ENCODE measurements at regions not wholly inside any gene's neighbourhood (a gene's known extent, or its start where the extent isn't known, plus 50 kb on each side); places are given as distances from the start of the nearest gene placed in this dataset.

DNA sequence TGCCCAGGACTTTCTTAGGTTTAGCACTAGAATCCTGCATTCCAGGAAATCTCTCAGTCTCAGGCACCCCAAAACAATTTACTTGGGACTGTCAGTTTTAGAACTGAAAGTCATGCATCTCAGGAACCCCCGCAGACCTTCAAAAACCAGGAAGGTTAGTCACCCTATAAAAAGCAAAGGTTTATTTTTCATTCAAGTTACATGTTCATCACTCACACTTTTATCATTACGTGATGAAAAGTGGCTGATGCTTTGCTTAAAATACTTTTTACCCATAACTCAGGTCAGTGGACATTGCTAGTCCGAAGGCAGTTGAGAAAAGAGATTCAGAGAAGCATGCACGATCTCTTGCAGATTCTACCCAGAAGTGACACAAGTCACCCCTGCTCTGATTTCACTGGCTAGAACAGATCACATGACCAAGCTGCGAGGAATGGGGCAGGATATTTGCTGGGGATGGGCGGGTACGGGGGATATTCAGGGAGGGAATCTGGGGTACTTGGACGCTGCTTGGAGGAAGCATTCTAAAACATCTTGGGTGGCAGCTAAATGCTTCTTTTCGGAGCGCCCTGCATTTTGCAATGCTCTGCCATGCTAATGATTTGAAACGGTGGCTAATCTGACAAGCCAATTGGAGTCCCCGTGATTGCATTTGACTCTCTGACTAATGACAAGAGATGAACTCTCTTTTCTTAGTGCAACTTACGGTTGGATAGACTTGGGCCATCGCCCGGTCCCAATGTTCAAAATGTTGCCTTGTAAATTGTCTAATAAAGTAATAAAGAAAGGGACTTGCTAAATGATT lies 110.2 kb downstream of the MIAT start:
- Histone ChIP-seq H4K20me1 (ENCODE audit: insufficient read depth, low read length) (no peaks in the 10 kb centered on the region), H3K27ac (ENCODE audit: low read length) (no peak overlapping the region), H3K27me3 (replicated peaks; ENCODE audit: insufficient read depth, low read length) (no peaks in the 10 kb centered on the region), H2AFZ (ENCODE audit: low read length) (no peak overlapping the region), H3K4me2 (ENCODE audit: low read depth, low read length) (no peak overlapping the region), H3K9me2 (replicated peaks; ENCODE audit: insufficient read depth, low read length) (no peaks in the 10 kb centered on the region), H3K4me3 (ENCODE audit: low read length) (no peak overlapping the region), H3K79me2 (ENCODE audit: low read length) (no peaks in the 10 kb centered on the region), H3K9ac (ENCODE audit: low read length) (no peak overlapping the region), H3F3A (ENCODE audit: insufficient read depth, low read length) (no peaks in the 10 kb centered on the region), H3K9me3 (replicated peaks; ENCODE audit: insufficient read depth, low read length) (no peaks in the 10 kb centered on the region), H3K4me1 (ENCODE audit: low read length) (no peaks in the 10 kb centered on the region), H3K36me3 (replicated peaks; ENCODE audit: insufficient read depth, low read length) (no peaks in the 10 kb centered on the region)
- DNase-seq, result no peak
- no peak for TF ChIP-seq EZH2 (optimal IDR thresholded peaks at IDR 0.05; ENCODE audit: low read depth, low read length)
- no peak for TF ChIP-seq EZH2phosphoT487 (IDR thresholded peaks at IDR 0.05; ENCODE audit: low read length)
- TF ChIP-seq, protein P1, sequence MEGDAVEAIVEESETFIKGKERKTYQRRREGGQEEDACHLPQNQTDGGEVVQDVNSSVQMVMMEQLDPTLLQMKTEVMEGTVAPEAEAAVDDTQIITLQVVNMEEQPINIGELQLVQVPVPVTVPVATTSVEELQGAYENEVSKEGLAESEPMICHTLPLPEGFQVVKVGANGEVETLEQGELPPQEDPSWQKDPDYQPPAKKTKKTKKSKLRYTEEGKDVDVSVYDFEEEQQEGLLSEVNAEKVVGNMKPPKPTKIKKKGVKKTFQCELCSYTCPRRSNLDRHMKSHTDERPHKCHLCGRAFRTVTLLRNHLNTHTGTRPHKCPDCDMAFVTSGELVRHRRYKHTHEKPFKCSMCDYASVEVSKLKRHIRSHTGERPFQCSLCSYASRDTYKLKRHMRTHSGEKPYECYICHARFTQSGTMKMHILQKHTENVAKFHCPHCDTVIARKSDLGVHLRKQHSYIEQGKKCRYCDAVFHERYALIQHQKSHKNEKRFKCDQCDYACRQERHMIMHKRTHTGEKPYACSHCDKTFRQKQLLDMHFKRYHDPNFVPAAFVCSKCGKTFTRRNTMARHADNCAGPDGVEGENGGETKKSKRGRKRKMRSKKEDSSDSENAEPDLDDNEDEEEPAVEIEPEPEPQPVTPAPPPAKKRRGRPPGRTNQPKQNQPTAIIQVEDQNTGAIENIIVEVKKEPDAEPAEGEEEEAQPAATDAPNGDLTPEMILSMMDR (IDR thresholded peaks at IDR 0.05; ENCODE audit: low read length), result no peak

DNA sequence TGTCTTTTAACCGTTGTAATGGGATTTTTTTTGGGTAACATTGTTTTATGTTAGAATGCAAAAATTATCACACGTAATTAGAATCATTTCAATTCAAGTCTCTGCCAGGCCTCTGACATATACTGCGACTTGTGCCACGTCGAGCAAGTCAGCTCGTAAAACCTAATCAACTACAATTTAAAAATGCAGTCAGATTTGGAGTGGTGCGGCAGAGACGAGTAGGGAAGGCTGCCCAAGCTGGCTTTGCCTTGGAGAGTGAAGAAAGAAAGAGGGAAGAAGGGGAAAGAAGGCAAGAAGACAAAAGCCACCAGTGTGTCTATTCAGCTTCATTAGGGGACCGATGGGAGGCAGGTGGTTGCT lies 110.7 kb downstream of the MIAT start:
- H3K4me1 ChIP-seq (ENCODE audit: low read length), result no peaks in the 10 kb centered on the region
- no peak overlapping the region for H2AFZ ChIP-seq (ENCODE audit: low read length)
- H3K79me2 ChIP-seq (ENCODE audit: low read length), result no peaks in the 10 kb centered on the region
- no peaks in the 10 kb centered on the region for H3K9me2 ChIP-seq (replicated peaks; ENCODE audit: insufficient read depth, low read length)
- no peaks in the 10 kb centered on the region for H3K36me3 ChIP-seq (replicated peaks; ENCODE audit: insufficient read depth, low read length)
- TF ChIP-seq EZH2 (optimal IDR thresholded peaks at IDR 0.05; ENCODE audit: low read depth, low read length) (no peak), EZH2phosphoT487 (IDR thresholded peaks at IDR 0.05; ENCODE audit: low read length) (no peak)
- TF ChIP-seq, protein P1 (IDR thresholded peaks at IDR 0.05; ENCODE audit: low read length), result no peak
- H3K27ac ChIP-seq (ENCODE audit: low read length), result no peak overlapping the region
- no peak for DNase-seq
- H3K9ac ChIP-seq (ENCODE audit: low read length), result no peak overlapping the region
- no peaks in the 10 kb centered on the region for H3K9me3 ChIP-seq (replicated peaks; ENCODE audit: insufficient read depth, low read length)
- H3F3A ChIP-seq (ENCODE audit: insufficient read depth, low read length), result no peaks in the 10 kb centered on the region
- H3K4me3 ChIP-seq (ENCODE audit: low read length), result no peak overlapping the region
- no peak overlapping the region for H3K4me2 ChIP-seq (ENCODE audit: low read depth, low read length)
- H4K20me1 ChIP-seq (ENCODE audit: insufficient read depth, low read length), result no peaks in the 10 kb centered on the region
- H3K27me3 ChIP-seq (replicated peaks; ENCODE audit: insufficient read depth, low read length), result no peaks in the 10 kb centered on the region

DNA sequence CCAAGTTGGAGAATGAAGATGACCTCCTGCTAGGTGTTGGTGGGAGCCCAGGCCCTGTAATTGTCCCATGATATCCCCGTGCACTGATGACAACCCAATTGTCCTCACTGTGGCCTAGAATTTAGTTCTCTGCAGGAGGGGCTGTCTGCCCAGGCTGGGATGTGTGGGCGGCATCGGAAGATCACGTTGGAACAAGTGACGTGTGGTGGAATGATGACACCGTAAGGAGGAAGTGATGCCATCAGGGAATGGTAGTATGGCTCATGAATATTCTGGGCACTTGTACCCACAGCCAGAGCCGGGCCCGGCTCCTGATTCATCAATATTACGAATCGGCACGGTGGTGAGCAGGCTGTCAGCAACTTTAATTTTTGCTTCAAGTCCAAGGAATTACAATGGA lies 111.6 kb downstream of the MIAT start:
- H3K36me3 ChIP-seq (replicated peaks; ENCODE audit: insufficient read depth, low read length), result no peaks in the 10 kb centered on the region
- H3K4me1 ChIP-seq (ENCODE audit: low read length), result no peaks in the 10 kb centered on the region
- no peaks in the 10 kb centered on the region for H3K79me2 ChIP-seq (ENCODE audit: low read length)
- H3K9ac ChIP-seq (ENCODE audit: low read length), result no peak overlapping the region
- H3K27ac ChIP-seq (ENCODE audit: low read length), result no peak overlapping the region
- H3K9me3 ChIP-seq (replicated peaks; ENCODE audit: insufficient read depth, low read length), result no peaks in the 10 kb centered on the region
- H2AFZ ChIP-seq (ENCODE audit: low read length), result no peak overlapping the region
- no peak overlapping the region for H3K4me3 ChIP-seq (ENCODE audit: low read length)
- H4K20me1 ChIP-seq (ENCODE audit: insufficient read depth, low read length), result no peaks in the 10 kb centered on the region
- H3K9me2 ChIP-seq (replicated peaks; ENCODE audit: insufficient read depth, low read length), result no peaks in the 10 kb centered on the region
- no peak overlapping the region for H3K4me2 ChIP-seq (ENCODE audit: low read depth, low read length)
- no peaks in the 10 kb centered on the region for H3K27me3 ChIP-seq (replicated peaks; ENCODE audit: insufficient read depth, low read length)
- TF ChIP-seq, protein P1 (IDR thresholded peaks at IDR 0.05; ENCODE audit: low read length), result no peak
- TF ChIP-seq EZH2phosphoT487 (IDR thresholded peaks at IDR 0.05; ENCODE audit: low read length) (no peak), EZH2 (optimal IDR thresholded peaks at IDR 0.05; ENCODE audit: low read depth, low read length) (no peak)
- no peak for DNase-seq
- no peaks in the 10 kb centered on the region for H3F3A ChIP-seq (ENCODE audit: insufficient read depth, low read length)

Data from MM.1S (cell line).